GM10248 (cell line): ENCODE measurements at regions not wholly inside any gene's neighbourhood (a gene's known extent, or its start where the extent isn't known, plus 50 kb on each side); places are given as distances from the start of the nearest gene placed in this dataset.
A peak's percentile ranks its signal among the peaks of the same experiment; 100 is the strongest.

Experiments used
- CTCF ChIA-PET: fragments of 300-600 bp; sonication (Branson Sonifier 250); formaldehyde crosslinking; extraction: SDS; loops from one replicate; lab custom pipeline; 2021; ENCODE audit warnings: antibody characterized with exemption; lab: Yijun Ruan, JAX
- POLR2A ChIA-PET: fragments of 350-650 bp; sonication (Branson Sonifier 250); formaldehyde crosslinking; extraction: SDS; loops from one replicate; lab custom pipeline; 2020; ENCODE audit warnings: antibody characterized with exemption; lab: Yijun Ruan, JAX
- DNase-seq: peaks from one replicate; pipeline ENCODE4 v3.0.0; 2012; ENCODE audit errors: extremely low spot score
- TF ChIP-seq, protein P1 (sequence below): IDR thresholded peaks from 2 replicates; pipeline ENCODE4 v1.5.1; 2012; ENCODE audit warnings: mild to moderate bottlenecking, low read depth; ENCODE audit errors: extremely low read depth, missing control alignments, control extremely low read depth

DNA sequence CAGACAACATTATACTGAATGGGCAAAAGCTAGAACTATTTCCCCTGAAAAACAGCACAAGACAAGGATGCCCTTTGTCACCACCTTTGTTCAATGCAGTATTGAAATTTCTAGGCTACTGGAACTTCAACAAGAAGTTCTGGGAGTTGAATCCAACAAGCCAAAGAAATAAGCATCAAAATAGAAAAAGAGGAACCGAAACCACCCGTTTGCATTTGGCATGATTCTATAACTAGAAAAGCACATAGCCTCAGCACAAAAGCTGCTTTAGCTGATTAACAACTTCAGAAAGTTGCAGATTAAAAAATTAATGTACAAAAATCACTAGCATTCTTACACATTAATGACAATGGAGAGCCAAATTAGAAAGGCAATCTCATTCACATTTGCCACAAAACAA is 79.6 kb upstream of the KDM5D start:
- no peak for DNase-seq
- TF ChIP-seq, protein P1, sequence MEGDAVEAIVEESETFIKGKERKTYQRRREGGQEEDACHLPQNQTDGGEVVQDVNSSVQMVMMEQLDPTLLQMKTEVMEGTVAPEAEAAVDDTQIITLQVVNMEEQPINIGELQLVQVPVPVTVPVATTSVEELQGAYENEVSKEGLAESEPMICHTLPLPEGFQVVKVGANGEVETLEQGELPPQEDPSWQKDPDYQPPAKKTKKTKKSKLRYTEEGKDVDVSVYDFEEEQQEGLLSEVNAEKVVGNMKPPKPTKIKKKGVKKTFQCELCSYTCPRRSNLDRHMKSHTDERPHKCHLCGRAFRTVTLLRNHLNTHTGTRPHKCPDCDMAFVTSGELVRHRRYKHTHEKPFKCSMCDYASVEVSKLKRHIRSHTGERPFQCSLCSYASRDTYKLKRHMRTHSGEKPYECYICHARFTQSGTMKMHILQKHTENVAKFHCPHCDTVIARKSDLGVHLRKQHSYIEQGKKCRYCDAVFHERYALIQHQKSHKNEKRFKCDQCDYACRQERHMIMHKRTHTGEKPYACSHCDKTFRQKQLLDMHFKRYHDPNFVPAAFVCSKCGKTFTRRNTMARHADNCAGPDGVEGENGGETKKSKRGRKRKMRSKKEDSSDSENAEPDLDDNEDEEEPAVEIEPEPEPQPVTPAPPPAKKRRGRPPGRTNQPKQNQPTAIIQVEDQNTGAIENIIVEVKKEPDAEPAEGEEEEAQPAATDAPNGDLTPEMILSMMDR = no peak
- ChIA-PET POLR2A (no interaction called here), CTCF (no interaction called here)

DNA sequence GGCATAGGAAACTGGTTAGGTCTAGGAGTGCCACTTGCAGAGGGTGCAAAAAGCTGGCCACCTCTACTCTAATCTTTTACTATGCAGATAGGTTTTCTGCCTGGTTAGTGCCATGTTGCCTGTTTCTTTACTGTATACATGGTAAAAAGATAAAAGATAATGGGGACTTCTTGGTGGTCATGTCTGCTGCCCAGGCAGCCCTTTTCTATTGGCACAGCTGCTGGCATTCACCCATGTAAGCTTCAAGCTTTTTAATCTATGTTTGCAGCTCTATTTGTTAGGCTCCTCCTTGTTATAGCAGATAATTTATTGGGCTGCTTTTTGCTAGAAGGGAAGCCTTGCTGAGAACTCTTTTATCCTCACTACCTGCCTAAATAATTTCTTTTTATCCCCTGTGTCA is 74.0 kb upstream of the KDM5D start:
- TF ChIP-seq, protein P1 = no peak
- ChIA-PET CTCF (no interaction called here), POLR2A (no interaction called here)
- no peak for DNase-seq

DNA sequence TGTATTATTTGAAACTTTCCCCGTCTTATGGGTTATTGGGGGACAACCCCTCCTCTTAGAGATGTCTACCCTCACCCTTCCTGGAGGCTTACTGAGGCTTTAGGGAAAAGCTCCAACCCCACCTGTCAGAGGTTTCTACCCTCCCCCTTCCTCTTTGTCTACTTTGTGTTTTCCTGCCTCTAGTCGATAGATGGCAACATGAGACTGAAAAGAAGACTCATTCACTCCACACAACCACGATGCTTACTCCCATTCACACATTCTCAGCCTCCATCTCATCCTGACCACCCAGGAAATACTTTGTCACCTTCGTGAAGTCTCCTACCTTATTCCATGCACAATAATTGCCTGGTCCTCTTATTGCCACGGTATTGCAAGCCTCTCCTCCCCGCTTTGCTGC is 72.4 kb upstream of the KDM5D start:
- no peak for DNase-seq
- TF ChIP-seq, protein P1 = peak; percentile 10
- CTCF ChIA-PET = no interaction called here
- POLR2A ChIA-PET = no interaction called here

DNA sequence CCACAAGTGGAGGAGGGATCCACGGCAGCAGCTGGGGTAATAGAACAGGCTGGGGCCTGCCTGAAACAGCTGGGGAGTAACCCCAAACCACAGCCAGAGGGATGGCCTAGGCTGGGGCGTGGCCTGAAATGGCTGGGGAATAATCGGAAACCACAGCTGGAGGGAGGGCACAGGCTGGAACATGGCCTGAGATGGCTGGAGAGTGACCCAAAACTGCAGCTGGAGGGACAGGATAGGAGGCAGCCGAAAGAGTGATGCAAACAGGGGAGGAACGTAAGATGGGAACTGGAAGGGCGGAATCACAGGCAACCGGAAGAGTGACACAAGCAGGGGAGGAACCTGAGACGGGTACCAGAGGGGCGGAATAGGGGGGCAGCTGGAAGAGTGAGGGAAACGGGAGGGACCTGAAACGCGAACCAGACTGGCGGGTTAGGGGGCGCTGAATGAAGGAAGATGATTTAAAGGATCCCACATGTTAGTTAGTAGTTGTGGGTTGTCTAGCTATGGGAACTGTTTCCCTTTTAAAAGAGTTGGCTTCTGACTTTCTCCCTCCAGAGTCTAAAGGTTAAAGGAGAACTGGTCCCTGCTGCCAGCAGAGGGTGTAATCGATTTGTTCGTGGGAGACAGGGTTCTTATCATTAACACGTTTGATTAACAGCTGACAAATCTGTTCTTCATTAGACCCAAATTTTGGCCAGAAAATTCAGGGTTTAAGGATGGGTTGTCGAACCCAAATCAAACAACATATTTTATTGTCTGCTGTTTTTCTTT is 71.7 kb upstream of the KDM5D start:
- ChIA-PET POLR2A (no interaction called here), CTCF (no interaction called here)
- no peak for DNase-seq
- TF ChIP-seq, protein P1 = no peak
